ENCODE measurements at regions not wholly inside any gene's neighbourhood (a gene's known extent, or its start where the extent isn't known, plus 50 kb on each side); places are given as distances from the start of the nearest gene placed in this dataset.

GRCh38 chr4:124839786-124840390 lies 127.4 kb upstream of the ANKRD50 start:
- TF ChIP-seq EZH2phosphoT487 (IDR thresholded peaks at IDR 0.05; ENCODE audit: borderline replicate concordance, low read length) = no peak
- TF ChIP-seq, protein P1, sequence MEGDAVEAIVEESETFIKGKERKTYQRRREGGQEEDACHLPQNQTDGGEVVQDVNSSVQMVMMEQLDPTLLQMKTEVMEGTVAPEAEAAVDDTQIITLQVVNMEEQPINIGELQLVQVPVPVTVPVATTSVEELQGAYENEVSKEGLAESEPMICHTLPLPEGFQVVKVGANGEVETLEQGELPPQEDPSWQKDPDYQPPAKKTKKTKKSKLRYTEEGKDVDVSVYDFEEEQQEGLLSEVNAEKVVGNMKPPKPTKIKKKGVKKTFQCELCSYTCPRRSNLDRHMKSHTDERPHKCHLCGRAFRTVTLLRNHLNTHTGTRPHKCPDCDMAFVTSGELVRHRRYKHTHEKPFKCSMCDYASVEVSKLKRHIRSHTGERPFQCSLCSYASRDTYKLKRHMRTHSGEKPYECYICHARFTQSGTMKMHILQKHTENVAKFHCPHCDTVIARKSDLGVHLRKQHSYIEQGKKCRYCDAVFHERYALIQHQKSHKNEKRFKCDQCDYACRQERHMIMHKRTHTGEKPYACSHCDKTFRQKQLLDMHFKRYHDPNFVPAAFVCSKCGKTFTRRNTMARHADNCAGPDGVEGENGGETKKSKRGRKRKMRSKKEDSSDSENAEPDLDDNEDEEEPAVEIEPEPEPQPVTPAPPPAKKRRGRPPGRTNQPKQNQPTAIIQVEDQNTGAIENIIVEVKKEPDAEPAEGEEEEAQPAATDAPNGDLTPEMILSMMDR (IDR thresholded peaks at IDR 0.05; ENCODE audit: low read depth, low read length, poor library complexity, severe bottlenecking) = no peak
- Histone ChIP-seq H3K9me2 (replicated peaks; ENCODE audit: control insufficient read depth, low read length) (no peaks in the 10 kb centered on the region), H3K9me3 (ENCODE audit: control insufficient read depth, insufficient read depth, low read length) (peaks cover 5% of the 10 kb centered on the region; the same call in 1 of the 2 replicates), H4K20me1 (ENCODE audit: control insufficient read depth, insufficient read depth, low read depth, low read length) (no peaks in the 10 kb centered on the region), H3K79me2 (ENCODE audit: control insufficient read depth, low read length) (no peaks in the 10 kb centered on the region), H3K4me3 (ENCODE audit: low read length) (no peak overlapping the region), H3K4me1 (ENCODE audit: control insufficient read depth, low read length) (no peaks in the 10 kb centered on the region), H3K27me3 (ENCODE audit: control insufficient read depth, low read length) (no peaks in the 10 kb centered on the region), H3K36me3 (ENCODE audit: control insufficient read depth, low read length) (no peaks in the 10 kb centered on the region), H3K4me2 (ENCODE audit: low read length) (no peak overlapping the region), H3F3A (ENCODE audit: control insufficient read depth, insufficient read depth) (no peaks in the 10 kb centered on the region), H3K27ac (ENCODE audit: low read depth, low read length) (no peak overlapping the region)

DNA sequence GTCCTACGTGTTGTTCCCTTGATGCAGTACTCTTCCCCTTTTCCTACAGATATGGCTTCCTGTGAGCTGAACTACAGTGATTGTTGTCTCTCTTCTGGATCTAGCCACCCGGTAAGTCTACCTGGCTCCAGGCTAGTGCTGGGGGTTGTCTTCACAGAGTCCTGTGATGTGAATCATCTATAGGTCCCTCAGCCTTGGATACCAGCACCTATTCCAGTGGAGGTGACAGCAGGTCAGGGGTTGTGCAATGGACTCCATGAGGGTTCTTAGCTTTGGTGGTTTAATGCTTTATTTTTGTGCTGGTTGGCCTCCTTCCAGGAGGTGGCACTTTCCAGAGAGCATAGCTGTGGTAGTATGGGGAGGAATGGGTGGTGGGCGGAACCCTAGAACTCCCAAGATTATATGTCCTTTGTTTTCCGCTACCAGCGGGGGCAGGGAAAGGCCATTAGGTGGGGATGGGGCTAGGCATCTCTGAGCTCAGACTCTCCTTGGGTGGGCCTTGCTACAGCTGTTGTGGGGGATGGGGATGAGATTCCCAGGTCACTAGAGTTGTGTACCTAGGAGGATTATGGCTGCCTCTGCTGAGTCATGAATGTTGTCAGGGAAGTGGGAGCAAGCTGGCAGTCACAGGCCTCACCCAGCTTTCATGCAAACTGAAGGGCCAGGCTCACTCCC lies 121.4 kb upstream of the ANKRD50 start:
- H3K36me3 ChIP-seq (ENCODE audit: control insufficient read depth, low read length) = no peaks in the 10 kb centered on the region
- no peaks in the 10 kb centered on the region for H3K27me3 ChIP-seq (ENCODE audit: control insufficient read depth, low read length)
- H3K4me3 ChIP-seq (ENCODE audit: low read length) = no peak overlapping the region
- H3K4me2 ChIP-seq (ENCODE audit: low read length) = no peak overlapping the region
- no peaks in the 10 kb centered on the region for H3K4me1 ChIP-seq (ENCODE audit: control insufficient read depth, low read length)
- no peaks in the 10 kb centered on the region for H3K9me2 ChIP-seq (replicated peaks; ENCODE audit: control insufficient read depth, low read length)
- no peaks in the 10 kb centered on the region for H3F3A ChIP-seq (ENCODE audit: control insufficient read depth, insufficient read depth)
- TF ChIP-seq, protein P1 (IDR thresholded peaks at IDR 0.05; ENCODE audit: low read depth, low read length, poor library complexity, severe bottlenecking) = no peak
- no peak for TF ChIP-seq EZH2phosphoT487 (IDR thresholded peaks at IDR 0.05; ENCODE audit: borderline replicate concordance, low read length)
- H3K79me2 ChIP-seq (ENCODE audit: control insufficient read depth, low read length) = no peaks in the 10 kb centered on the region
- H4K20me1 ChIP-seq (ENCODE audit: control insufficient read depth, insufficient read depth, low read depth, low read length) = no peaks in the 10 kb centered on the region
- H3K9me3 ChIP-seq (ENCODE audit: control insufficient read depth, insufficient read depth, low read length) = no peaks in the 10 kb centered on the region; the same call in 1 of the 2 replicates
- H3K27ac ChIP-seq (ENCODE audit: low read depth, low read length) = no peak overlapping the region

DNA sequence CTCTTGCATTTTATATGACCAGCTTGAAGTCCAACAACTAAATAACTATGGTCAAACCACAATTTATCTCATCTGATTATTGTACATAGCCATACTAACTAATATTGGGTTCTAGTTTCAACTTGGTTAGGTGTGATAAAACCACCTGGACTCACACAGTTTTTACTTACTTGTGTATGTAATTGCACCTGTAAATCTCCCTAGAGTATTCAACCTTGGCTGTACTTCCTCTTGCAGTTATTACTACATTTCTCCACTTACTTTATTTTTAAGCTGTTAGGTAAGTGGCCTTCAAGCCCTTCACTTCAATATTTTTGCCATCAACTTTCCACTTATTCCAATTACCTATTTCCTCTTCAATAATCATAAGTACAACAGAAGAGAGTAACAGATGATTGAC lies 115.8 kb upstream of the ANKRD50 start:
- H3K9me2 ChIP-seq (replicated peaks; ENCODE audit: control insufficient read depth, low read length) = no peaks in the 10 kb centered on the region

More for the DNA sequence above, 115.8 kb upstream of the ANKRD50 start:
- no peaks in the 10 kb centered on the region for H3F3A ChIP-seq (ENCODE audit: control insufficient read depth, insufficient read depth)
- no peak overlapping the region for H3K4me3 ChIP-seq (ENCODE audit: low read length)
- no peaks in the 10 kb centered on the region for H4K20me1 ChIP-seq (ENCODE audit: control insufficient read depth, insufficient read depth, low read depth, low read length)
- no peaks in the 10 kb centered on the region for H3K9me3 ChIP-seq (ENCODE audit: control insufficient read depth, insufficient read depth, low read length)
- H3K4me1 ChIP-seq (ENCODE audit: control insufficient read depth, low read length) = no peaks in the 10 kb centered on the region
- no peak overlapping the region for H3K27ac ChIP-seq (ENCODE audit: low read depth, low read length)
- H3K27me3 ChIP-seq (ENCODE audit: control insufficient read depth, low read length) = no peaks in the 10 kb centered on the region
- no peaks in the 10 kb centered on the region for H3K36me3 ChIP-seq (ENCODE audit: control insufficient read depth, low read length)
- H3K4me2 ChIP-seq (ENCODE audit: low read length) = no peak overlapping the region
- TF ChIP-seq, protein P1 (IDR thresholded peaks at IDR 0.05; ENCODE audit: low read depth, low read length, poor library complexity, severe bottlenecking) = no peak
- no peak for TF ChIP-seq EZH2phosphoT487 (IDR thresholded peaks at IDR 0.05; ENCODE audit: borderline replicate concordance, low read length)
- H3K79me2 ChIP-seq (ENCODE audit: control insufficient read depth, low read length) = no peaks in the 10 kb centered on the region

Data from DOHH2 (cell line).